HG02981 (cell line): ENCODE measurements at regions not wholly inside any gene's neighbourhood (a gene's known extent, or its start where the extent isn't known, plus 50 kb on each side); places are given as distances from the start of the nearest gene placed in this dataset.
"Not testable (repeated sequence)": the region's sequence is repeated elsewhere in the genome, so short reads cannot be mapped to it uniquely, and the experiment has no call there.

ENCODE experiments used
- ATAC-seq: cut with Tn5 transposase; IDR thresholded peaks from one replicate; pipeline ENCODE4 v1.9.1; 2021; ENCODE audit warnings: mild to moderate bottlenecking, moderate library complexity; ENCODE audit not compliant: unreplicated experiment

GRCh38 chr3:198096015-198096414 lies 136.0 kb downstream of the LMLN start:
- no peak for ATAC-seq

- no peak for ATAC-seq
Observed at GRCh38 chr3:198097048-198097447, 137.0 kb downstream of the LMLN start.

GRCh38 chr3:198098661-198099081 lies 138.7 kb downstream of the LMLN start:
- not testable (repeated sequence) for ATAC-seq

GRCh38 chr3:198103070-198103469 lies 143.1 kb downstream of the LMLN start:
- ATAC-seq = not testable (repeated sequence)

- no peak for ATAC-seq
Observed at GRCh38 chr3:198106265-198106664, 146.2 kb downstream of the LMLN start.

GRCh38 chr3:198107840-198108734 lies 148.1 kb downstream of the LMLN start:
- ATAC-seq = no peak

GRCh38 chr3:198109883-198110282 lies 149.9 kb downstream of the LMLN start:
- ATAC-seq = no peak

- ATAC-seq = no peak
Observed at GRCh38 chr3:198112031-198112430, 152.0 kb downstream of the LMLN start.

- ATAC-seq = no peak
Observed at GRCh38 chr3:198113206-198114053, 153.4 kb downstream of the LMLN start.

- ATAC-seq = not testable (repeated sequence)
Observed at GRCh38 chr3:198114516-198114915, 154.5 kb downstream of the LMLN start.

GRCh38 chr3:198122184-198122583 lies 162.2 kb downstream of the LMLN start:
- ATAC-seq = not testable (repeated sequence)

- not testable (repeated sequence) for ATAC-seq
Observed at GRCh38 chr3:198137038-198137835, 177.2 kb downstream of the LMLN start.

GRCh38 chr3:198138205-198138604 lies 178.2 kb downstream of the LMLN start:
- not testable (repeated sequence) for ATAC-seq

- not testable (repeated sequence) for ATAC-seq
Observed at GRCh38 chr3:198139037-198139436, 179.0 kb downstream of the LMLN start.

GRCh38 chr3:198139513-198140167 lies 179.6 kb downstream of the LMLN start:
- not testable (repeated sequence) for ATAC-seq

GRCh38 chr3:198143300-198144137 lies 183.5 kb downstream of the LMLN start:
- not testable (repeated sequence) for ATAC-seq

- not testable (repeated sequence) for ATAC-seq
Observed at GRCh38 chr3:198145231-198145784, 185.3 kb downstream of the LMLN start.

- not testable (repeated sequence) for ATAC-seq
Observed at GRCh38 chr3:198146070-198146469, 186.1 kb downstream of the LMLN start.

- not testable (repeated sequence) for ATAC-seq
Observed at GRCh38 chr3:198146559-198147164, 186.6 kb downstream of the LMLN start.
